NK-92 treated with Interleukin-12 subunit alpha and Interleukin-12 subunit beta, amount 100 ng/mL, for 24 hours (cell line): ENCODE measurements at regions not wholly inside any gene's neighbourhood (a gene's known extent, or its start where the extent isn't known, plus 50 kb on each side); places are given as distances from the start of the nearest gene placed in this dataset.

Experiments used
- DNase-seq: peaks from one replicate; lab custom pipeline; 2025; lab: John Stamatoyannopoulos, UW

DNA sequence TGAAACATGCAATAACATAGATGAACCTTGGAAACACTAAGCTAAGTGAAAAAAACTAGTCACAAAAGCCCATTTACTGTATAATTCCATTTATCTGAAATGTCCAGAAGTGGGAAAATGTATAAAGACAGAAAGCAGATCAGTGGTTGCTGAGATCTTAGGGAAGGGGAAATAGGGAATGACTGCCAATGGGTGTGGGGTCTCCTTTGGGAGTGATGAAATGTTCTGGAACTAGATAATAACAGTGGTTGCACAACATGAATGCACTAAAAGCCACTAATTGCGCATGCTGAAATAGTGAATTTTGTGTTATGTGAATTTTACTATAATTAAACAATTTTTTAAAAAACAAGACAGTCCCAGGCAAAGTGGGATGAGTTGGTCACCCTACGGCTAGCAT is 472.8 kb downstream of the CCDC171 start:
- DNase-seq: no peak

DNA sequence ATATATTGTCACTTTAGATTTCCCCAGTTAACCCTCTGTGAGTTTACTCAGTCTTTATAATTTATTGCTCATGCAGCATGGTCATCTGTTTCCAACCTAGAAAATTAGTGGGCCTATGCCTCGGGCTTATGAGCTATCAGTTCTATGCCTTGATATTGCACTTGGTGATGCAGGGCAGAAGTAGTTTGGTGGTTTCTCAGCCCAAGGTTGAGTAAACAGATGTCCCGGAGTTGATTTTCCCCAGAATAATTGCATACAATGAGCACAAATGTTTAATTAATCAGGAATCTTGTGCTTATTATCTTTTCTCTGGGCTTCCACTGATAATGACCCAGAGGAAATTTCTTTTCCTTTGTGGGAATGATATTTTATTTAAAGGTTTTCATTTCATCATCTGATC is 474.0 kb downstream of the CCDC171 start:
- no peak for DNase-seq

- DNase-seq: no peak
These were observed 475.7 kb downstream of the CCDC171 start for GRCh38 chr9:16028548-16028947.

GRCh38 chr9:16029046-16029615 is 476.3 kb downstream of the CCDC171 start:
- DNase-seq: no peak

- DNase-seq: no peak
These were observed 477.0 kb downstream of the CCDC171 start for GRCh38 chr9:16029796-16030363.

GRCh38 chr9:16030528-16031185 is 477.8 kb downstream of the CCDC171 start:
- DNase-seq: peak; percentile 52

DNA sequence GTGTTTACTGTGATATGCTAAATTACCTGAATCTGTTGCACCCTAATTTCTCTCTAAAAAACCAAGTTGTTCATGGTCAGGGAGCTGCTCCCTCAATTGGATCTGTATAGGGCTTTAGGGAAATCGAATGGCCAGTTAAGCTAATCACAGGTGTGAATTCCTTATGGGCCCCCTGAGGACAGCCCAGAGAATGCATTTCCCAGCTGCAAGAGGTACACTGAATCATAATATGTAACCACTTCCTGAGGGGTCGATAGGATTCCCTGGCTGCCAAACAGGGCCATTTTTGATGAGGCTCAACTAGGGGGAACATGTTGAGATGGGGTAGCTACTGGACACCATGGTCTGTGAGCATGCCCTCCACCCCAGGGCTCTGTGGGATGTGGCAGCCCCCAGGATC is 478.6 kb downstream of the CCDC171 start:
- no peak for DNase-seq

- no peak for DNase-seq
These were observed 479.1 kb downstream of the CCDC171 start for GRCh38 chr9:16031971-16032370.

GRCh38 chr9:16032799-16033198 is 480.0 kb downstream of the CCDC171 start:
- no peak for DNase-seq

GRCh38 chr9:16033253-16033652 is 480.4 kb downstream of the CCDC171 start:
- DNase-seq: no peak

- DNase-seq: no peak
These were observed 481.3 kb downstream of the CCDC171 start for GRCh38 chr9:16033921-16034691.

- DNase-seq: no peak
These were observed 486.6 kb downstream of the CCDC171 start for GRCh38 chr9:16039218-16039987.

DNA sequence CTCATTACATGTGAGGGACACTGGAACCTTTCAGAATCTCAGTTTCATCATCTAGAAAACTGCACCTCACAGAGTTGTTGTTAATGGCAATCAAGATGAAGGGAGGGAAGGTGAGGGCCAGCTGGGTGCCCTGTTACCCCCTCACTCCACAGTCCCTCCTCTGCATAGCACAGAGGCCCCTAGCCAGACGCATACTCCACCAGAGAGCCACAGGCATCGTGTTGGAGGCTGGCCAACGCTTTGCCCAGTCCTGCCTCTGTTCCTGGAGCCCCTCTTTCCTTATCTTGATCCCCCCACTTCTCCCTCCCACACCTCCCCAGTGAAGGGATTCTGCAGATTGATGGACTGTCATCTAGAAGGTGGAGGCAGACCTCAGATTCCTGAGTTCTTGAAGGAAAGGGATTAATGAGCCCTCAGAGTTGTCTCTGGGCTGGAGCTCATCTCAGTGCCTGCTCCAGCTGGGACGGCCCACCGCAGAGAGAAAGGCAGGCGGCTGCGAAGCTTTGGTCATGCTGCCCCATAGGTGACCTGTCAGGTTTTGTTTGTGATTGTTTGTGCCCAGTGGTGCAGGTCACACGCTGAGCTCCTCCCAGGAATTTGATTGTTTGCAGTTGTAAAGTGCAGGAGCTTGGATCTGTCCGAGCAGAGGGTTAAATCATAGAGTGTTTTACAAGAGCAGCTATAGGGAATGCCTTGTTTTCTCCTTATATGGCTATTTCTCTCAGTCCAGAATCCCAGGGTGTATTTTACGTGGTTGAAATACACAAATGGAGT is 487.3 kb downstream of the CCDC171 start:
- DNase-seq: no peak

DNA sequence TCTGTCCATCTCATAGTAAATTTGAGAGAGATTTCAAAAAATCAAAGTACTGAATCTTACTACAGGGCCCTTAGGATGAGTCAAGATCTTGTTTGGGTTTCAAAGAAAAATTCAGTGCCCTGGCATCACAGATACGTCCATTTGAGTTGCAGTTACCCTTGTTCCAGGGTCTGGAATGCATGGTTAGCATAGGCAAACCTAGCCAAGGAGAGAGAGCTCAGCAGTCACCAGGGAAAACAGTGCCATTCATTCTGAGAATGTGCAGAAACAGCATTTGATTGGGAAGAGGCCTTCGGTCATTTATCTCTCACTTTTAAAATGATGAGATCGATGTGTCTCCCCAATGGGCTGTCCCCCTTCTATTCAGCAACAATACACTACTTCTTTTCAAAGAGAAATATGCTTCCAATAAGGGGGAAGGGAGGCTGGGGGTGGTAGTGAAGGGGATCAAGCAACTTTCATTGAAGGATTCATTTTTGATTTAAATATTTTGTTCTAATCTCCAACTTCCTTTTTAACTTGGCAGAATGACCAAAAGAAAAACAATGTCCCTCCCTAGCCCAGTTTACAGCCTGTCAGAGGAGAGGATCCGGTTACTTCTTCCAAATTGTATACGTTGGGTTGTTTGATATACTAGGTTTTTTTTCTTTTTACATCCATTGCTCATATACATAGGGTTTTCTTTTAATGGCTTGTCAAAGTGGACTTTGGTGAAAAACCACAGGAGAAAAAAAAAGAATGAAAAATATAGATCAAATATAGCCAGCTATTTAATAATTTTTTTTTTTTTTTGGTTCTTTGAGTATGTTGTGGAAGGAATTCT is 491.1 kb downstream of the CCDC171 start:
- DNase-seq: no peak

GRCh38 chr9:16044579-16044881 is 491.7 kb downstream of the CCDC171 start:
- DNase-seq: no peak

- DNase-seq: no peak
These were observed 492.9 kb downstream of the CCDC171 start for GRCh38 chr9:16045651-16046280.

- no peak for DNase-seq
These were observed 493.9 kb downstream of the CCDC171 start for GRCh38 chr9:16046713-16047112.

DNA sequence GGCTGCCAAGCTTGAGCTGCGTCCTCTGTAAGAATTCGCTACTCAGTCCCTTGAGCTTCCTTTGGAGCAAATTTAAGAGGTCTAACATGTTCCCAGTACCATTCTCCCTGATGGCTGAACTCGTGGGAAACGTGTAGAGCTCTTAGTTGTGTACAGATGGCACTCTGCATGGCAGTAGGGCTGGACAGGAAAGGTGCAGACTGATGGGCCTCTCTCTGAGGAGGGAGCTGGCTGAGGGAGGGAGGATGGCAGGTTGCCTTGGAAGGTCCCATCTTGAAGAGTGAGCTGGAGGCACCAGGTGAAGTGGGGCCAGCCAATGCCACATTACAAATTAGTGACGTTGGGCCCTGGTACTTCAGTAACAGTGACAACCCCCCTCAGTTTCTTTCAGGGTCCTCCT is 495.3 kb downstream of the CCDC171 start:
- DNase-seq: no peak

GRCh38 chr9:16052146-16052545 is 499.3 kb downstream of the CCDC171 start:
- DNase-seq: no peak
